HTR-8/SVneo (cell line): ENCODE measurements at regions not wholly inside any gene's neighbourhood (a gene's known extent, or its start where the extent isn't known, plus 50 kb on each side); places are given as distances from the start of the nearest gene placed in this dataset.
"Not testable (repeated sequence)": the region's sequence is repeated elsewhere in the genome, so short reads cannot be mapped to it uniquely, and the experiment has no call there.

Experiments
- DNase-seq: peaks from one replicate; pipeline ENCODE4 v3.0.0; 2011; ENCODE audit warnings: low spot score, mixed read lengths; ENCODE audit not compliant: insufficient read length
- FAIRE-seq: peaks from 2 replicates; lab custom pipeline; 2011; peaks lifted over from hg19 to GRCh38; lab: Jason Lieb, UNC

GRCh38 chr2:184346338-184346862 is 251.9 kb upstream of the ZNF804A start:
- no peak for DNase-seq
- no peak for FAIRE-seq

DNA sequence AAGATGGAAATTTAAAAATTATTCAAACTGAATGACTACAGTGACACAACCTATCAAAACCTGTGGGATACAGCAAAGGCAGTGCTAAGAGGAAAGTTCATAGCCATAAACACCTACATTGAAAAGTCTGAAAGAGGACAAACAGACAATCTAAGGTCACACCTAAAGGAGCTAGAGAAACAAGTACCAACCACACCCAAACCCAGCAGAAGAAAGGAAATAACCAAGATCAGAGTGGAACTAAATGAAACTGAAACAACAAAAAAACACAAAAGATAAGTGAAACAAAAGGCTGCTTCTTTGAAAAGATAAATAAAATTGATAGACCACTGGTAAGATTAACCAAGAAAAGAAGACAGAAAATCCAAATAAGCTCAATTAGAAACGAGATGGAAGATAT is 247.2 kb upstream of the ZNF804A start:
- DNase-seq, result no peak
- no peak for FAIRE-seq

DNA sequence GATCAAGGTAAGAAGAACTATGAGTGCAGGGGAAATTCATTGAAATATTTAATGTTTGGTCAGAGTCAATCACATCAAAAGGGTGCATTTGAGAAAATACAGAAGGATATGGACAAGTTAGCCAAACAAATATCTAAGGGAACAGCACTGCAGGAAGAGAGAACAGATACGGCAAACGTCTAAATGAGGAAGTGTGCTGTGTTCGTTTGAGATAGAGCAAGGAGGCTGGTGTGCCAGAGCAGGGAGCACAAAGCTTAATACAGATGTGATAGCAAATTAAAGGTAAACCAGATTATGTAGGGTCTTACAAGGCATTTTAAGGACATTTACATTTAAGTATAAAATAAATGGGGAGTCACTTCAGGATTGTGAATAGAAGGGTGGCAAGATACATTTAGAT is 241.3 kb upstream of the ZNF804A start:
- FAIRE-seq, result no peak
- no peak for DNase-seq

DNA sequence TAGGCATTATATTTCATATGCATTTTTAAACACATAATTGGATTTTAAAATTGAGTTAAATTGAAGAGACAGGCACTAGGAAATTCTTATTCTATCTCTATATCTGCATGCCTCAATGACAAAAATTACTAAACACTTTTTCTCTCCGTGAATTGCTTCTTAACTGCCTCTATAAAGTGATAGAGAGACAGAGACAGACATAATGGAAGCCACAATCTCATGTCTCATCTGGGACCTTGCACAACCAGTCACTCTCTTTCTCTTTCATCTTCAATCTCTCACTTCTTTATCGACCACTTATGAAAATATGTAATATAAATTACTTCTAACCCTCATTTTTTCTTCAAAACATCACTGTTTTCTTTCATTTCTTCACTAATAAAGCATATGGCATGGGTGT is 238.9 kb upstream of the ZNF804A start:
- FAIRE-seq, result no peak
- DNase-seq, result no peak

DNA sequence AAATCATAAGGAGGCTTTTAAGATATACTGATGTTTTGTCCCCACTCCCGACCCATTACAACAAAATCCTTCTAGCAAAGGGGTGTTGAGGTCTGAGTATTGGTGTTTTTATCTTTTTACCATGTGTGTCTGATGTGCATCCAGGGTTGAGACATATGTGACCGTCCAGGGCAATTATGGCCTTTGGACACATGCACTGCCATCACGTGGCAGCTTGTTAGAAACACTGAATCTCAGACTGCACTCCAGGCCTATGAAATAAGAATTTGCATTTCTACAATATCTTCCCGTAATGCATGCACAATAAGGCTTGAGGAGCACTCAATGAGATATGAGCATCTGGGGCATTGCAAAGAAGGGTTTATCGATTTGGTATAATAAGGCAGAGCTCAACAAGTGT is 235.1 kb upstream of the ZNF804A start:
- FAIRE-seq (no peak), DNase-seq (no peak)

GRCh38 chr2:184367211-184367610 is 231.1 kb upstream of the ZNF804A start:
- no peak for FAIRE-seq
- no peak for DNase-seq

- FAIRE-seq, result no peak
- DNase-seq, result no peak
Observed at GRCh38 chr2:184369307-184369706, 229.0 kb upstream of the ZNF804A start.

- DNase-seq, result no peak
- FAIRE-seq, result no peak
Observed at GRCh38 chr2:184370954-184371353, 227.4 kb upstream of the ZNF804A start.

GRCh38 chr2:184371641-184372040 is 226.7 kb upstream of the ZNF804A start:
- FAIRE-seq (no peak), DNase-seq (no peak)

GRCh38 chr2:184372484-184372883 is 225.8 kb upstream of the ZNF804A start:
- FAIRE-seq, result no peak
- no peak for DNase-seq

- DNase-seq (no peak), FAIRE-seq (no peak)
Observed at GRCh38 chr2:184394642-184395041, 203.7 kb upstream of the ZNF804A start.

- FAIRE-seq, result no peak
- no peak for DNase-seq
Observed at GRCh38 chr2:184402381-184402780, 195.9 kb upstream of the ZNF804A start.

DNA sequence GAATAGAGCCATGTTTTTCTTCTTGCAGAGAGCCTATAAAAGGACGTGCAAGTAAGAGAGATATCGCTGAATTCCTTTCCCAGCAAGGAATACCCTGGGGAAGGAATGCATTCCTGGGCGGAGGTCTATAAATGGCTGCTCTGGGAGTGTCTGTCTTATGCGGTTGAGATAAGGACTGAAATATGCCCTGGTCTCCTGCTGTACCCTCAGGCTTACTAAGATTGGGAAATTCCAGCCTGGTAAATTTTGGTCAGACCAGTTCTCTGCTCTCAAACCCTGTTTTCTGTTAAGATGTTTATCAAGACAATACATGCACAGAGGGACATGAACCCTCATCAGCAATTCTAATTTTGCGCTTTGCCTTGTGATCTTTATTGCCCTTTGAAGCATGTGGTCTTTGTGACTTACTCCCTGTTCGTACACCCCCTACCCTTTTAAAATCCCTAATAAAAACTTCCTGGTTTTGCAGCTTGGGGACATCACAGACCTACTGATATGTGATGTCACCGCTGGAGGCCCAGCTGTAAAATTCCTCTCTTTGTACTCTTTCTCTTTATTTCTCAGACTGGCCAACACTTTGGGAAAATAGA is 191.2 kb upstream of the ZNF804A start:
- DNase-seq, result not testable (repeated sequence)

DNA sequence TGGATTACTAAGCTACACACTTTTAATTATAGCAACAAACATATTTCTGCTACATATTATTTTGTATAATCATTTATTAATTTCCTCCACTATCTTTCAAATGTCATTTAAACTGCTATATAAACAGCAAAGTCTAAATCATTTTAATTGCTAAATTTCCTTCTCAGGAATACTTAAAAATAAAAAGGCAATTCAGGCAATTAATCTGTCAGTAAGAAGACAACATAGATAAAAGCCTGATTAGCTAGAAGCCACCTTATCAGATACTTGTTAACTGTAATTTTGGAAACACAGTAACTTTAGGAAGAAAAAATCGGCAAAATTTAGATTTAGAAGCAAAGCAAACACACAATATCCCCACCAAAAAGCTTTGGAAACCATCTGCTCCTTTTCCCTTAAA is 188.2 kb upstream of the ZNF804A start:
- DNase-seq (no peak), FAIRE-seq (no peak)

More for the DNA sequence above, 191.2 kb upstream of the ZNF804A start:
- FAIRE-seq, result not testable (repeated sequence)

DNA sequence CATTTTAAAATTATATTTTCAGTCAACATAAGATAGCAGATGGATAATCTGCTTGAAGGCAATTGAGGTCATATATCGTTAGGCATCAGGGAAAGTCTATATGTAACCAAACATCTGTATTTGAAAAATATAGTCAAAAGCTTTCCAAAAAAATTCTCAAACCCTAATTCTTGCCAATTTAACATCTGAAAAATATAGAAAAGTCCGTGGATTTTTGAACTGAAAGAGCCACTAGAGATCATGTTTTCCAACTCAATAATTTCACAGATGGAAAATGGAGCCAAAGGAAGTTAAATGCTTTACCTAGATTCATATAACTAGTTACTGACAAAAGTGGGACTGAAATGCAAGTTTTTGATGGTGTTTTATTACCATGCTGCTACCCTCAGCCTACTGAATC is 185.1 kb upstream of the ZNF804A start:
- no peak for DNase-seq
- FAIRE-seq, result no peak

DNA sequence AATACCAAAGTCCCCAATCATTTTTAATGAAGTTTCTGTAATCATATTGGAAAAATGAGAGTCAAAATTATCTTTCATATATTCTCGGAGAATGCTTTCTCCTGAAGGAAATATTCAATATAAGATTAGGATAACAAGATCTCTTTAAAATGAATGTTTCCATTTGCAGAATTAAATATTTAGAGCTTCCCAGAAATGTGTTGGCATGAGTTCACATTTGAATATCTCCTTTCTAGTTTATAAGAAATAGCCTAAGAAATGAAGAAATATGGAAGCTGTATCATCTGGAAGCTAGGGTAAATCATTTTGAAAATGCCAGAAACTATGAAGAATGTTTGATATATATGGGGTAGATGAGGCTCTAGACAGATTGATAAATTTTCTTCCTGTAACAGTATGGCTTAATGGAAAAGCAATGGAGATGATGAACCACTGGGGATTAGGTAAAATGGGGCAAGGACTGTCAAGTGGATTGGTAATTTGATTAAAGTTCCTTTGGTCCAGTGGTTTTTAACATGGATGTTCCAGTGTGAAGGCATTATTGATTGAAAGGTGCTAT is 184.6 kb upstream of the ZNF804A start:
- FAIRE-seq (no peak), DNase-seq (no peak)

DNA sequence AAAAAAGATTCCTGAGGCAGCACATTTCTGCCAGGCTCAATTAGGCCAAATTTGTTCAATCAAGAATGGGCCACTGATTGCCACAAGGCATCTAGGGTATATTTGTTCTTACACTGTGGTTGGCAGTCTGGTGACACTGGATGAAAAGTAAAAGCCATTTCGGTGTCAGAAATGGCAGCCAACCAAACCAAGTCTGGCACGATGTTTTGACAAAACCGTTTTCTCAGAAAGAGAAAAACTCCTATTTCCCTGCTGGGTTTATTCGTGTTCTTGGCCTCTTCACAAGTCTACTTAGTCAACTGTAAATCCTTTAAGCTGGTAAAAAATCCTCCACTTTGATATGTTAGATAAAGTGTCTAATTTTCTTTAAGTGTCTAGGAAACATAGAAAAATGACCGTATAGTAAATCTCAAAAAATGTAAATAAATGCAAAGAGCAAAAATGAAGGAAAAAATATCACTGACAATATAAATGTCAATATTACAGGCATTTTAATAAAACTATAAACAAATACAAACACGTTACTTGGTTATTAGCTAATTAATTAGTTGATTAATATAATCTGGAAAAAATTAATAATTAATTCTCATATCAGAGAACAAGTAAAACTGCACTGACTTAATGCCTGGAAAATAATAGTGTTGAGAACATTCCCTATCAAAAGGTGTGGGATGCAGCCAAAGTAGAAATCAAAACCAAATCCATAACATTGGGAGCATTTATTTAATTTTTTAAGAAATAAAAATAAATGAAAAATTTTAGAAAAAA is 182.0 kb upstream of the ZNF804A start:
- DNase-seq, result no peak
- FAIRE-seq, result no peak

DNA sequence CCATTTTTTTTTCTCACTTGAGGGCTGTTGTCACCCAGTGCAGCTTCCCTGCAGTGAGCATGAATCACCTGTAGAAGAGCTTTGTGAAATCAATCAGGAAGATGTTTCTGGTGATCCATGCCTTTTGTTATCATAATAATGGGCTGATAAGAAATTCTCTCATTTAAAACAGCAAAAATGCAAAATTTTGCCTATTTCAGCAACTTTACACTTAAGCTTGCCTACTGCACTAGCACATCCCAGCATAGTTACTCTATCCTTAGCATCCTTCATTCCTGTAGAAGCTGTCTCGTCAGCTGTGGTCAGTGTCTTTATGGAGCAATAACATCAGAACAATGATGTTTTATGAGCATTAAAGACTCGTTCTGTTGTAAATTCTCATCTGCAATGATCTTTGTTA is 178.6 kb upstream of the ZNF804A start:
- FAIRE-seq, result no peak

GRCh38 chr2:184421456-184421855 is 176.9 kb upstream of the ZNF804A start:
- not testable (repeated sequence) for DNase-seq, FAIRE-seq

More for the DNA sequence above, 178.6 kb upstream of the ZNF804A start:
- no peak for DNase-seq

DNA sequence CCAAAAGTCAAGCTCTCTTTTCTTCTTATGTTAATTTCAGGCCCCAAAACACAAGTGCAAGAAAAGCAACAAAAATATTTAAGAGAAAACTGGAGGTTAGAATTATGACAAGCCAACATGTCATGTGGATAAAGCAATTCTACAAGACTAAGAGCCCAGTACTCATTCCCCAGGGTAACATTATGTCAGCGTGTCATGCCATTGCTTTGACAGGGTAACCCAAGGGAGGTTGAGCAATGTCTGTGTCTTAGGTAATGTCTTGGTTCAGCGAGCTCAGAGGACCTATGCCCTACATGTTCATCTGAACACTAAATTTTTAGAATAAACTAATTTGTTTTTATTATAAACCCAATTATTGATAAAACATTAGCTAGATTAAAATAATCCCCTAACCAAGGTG is 173.2 kb upstream of the ZNF804A start:
- FAIRE-seq (no peak), DNase-seq (no peak)

- FAIRE-seq (no peak), DNase-seq (no peak)
Observed at GRCh38 chr2:184444217-184444616, 154.1 kb upstream of the ZNF804A start.
